ENCODE measurements at regions not wholly inside any gene's neighbourhood (a gene's known extent, or its start where the extent isn't known, plus 50 kb on each side); places are given as distances from the start of the nearest gene placed in this dataset.

DNA sequence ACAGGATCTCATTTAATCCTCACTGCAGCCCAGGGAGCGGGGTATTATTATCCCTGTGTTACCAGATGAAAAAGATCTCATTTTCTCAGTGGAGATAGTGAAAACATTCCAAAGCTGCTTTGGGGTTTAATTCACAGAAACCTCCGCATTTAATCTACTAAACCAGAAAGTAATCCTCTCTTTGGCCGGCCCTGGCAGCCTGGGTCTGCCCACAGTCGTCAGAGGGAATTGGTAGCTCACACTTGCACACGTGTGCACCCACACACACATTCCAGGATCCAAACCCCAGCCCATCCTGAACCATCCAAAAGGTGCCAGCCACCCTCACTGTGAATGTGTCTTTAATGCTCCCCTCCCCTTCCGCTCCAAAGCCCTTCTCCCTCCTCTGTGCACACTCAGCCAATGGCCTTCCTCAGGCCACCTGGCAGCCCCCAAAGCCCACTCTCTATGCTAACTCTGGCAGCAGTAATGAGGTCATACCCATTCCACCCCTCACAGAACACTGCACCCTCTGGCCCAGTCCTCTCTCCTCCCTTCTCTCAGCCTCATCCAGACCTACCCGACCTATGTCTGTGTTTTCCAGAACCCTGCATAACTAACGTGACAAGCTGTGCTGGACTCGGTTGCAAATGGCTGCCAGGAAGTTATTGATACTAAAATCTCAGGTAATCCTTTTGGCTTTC, 466.2 kb downstream of the SOX6 start:
- no peak for DNase-seq

DNA sequence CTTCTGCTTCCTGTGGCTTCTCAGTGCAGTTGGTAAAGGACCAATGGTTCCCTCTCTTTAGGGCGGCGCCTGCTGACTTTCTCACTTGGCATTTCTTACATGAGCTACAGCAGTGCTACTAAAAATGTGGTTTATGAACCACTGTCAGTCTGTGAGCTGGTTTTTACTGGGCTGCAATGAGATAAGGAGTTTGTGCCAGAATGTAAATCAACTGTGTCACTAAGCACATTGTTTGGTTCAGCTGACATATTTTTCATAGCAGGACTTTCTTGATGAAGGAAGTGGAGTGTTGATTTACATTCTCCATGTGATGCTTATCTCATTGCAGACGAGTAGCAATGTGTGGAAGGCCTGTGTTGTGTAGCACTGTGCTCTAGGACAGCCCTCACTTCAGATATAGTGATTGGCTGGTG, 463.3 kb downstream of the SOX6 start:
- DNase-seq, result no peak

DNA sequence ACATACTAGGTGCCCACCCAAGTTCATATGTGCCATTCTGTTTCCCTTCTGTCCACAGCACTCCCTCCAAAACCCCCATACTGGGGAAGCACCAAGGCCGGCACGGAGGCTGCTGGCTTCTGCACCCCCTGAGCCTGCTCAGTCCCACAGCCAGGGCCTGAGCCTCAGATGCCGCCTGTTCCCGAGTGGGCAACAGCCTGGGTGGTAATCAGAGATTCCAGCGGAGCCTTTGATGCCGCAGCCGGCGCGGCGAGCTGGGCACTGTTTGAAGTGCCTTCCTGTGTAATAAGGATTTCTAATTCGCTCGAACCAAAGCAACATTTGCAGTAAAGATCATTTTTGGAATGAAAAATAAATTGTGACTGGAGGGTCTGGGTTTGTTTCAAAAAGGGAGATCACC, 460.3 kb downstream of the SOX6 start:
- no peak for DNase-seq

DNA sequence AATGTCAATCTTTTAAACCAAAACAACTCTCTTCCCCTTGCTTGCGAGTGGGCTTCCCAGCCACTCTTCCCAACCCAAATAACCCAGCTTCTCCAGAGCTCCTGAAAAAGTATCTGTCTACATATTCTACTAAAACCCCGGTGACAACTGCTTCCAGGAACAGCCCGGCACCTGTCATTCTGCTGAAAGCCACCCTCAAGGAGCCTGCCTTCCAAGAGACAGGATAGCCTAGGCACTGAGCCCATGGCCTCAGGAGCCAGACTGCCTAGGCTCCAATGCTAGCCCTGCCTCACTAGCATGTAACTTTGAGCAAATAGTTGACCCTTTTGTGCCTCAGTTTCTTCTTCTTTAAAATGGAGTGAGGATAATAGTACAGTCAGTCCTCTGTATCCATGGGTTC, 459.8 kb downstream of the SOX6 start:
- DNase-seq, result no peak

DNA sequence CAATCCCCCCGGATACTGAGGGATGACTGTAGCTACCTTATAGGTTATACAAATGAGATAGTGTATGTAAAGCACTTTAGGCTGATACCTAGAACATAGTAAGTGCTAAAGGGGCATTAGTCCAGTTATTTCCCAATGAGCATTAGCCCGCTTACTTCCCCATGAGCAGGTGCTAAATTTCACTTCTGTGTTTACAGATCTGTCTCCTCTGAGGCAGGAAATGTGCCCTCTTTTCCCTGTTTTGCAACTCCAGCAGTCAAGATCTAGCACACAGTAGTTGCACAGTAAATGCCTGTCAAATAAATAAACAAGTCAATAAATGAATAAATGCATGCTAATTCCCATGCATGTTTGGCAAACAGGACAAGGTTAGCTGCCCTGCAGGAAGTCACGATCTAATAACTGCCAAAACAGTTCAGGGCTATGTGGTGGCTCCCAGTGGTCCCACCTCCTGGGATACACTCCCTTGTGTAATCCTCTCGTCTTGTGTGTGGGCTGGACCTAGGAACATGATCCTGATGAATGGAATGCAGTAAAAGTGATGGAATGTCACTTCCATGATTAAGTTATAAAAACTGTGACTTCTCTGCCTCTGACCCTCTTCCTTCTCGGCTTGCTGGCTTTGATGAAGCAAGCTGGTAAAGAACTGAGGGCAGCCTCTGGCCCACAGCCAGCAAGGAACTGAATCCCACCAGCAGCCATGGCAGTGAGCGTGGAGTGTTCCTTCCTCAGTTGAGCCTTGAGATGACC, 459.0 kb downstream of the SOX6 start:
- DNase-seq, result no peak

DNA sequence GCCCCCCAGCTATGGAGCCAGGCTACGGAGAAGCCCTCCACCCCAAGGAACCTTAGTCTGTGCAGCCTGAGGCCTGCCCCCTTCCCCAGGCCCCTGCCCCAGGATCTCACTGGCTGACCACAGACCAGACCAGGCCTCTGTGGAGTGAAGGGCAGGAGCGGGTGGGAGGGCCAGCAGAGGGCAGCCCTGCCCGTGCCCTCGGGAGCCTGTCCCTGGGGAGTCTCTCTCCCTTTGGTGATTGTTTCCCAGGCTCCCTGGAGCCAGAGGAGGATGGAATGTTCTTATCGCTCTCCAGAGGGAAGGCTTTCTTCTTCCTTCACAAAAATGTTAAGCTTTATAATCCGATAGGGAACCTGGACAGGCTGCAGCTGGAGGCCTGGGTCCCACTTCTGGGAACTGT, 455.3 kb downstream of the SOX6 start:
- DNase-seq, result no peak

DNA sequence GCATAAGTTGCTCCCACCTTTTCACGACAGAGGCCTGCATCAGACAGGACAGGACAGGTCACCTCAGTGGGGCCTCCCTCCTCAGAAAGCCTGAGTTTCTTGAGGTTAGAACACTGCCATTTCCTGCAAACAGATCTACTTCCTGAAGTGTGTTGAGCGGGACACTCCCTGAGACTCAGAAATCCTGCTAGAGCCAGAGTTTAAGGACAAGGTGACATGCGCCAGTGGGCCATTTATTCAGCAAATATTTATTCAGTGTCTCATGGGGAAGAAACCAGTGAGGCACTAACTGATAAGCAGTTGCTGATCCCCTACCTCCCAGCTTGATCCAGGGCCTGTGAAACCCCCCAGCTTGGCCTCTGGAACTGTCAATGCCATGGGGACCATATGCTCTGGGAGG, 454.6 kb downstream of the SOX6 start:
- DNase-seq, result no peak

DNA sequence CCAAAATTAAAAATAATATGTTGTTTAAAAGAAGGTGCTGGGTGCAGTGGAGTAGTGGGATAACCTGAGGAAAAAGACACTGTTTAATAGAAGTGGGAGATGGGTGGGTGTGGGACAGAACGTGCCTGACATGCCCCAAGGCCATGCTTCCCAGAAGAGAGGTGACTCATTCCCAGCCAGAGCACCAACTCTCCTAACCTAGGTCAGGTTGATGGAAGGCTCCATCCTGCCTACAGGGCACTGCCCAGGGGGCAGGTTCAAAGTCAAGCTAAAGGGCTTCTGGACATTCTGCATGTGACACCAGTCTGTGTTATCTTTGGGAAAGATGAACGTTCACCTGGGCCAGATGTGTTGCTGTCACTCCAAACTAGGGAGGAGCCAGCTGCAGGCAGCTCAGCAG, 453.1 kb downstream of the SOX6 start:
- no peak for DNase-seq

DNA sequence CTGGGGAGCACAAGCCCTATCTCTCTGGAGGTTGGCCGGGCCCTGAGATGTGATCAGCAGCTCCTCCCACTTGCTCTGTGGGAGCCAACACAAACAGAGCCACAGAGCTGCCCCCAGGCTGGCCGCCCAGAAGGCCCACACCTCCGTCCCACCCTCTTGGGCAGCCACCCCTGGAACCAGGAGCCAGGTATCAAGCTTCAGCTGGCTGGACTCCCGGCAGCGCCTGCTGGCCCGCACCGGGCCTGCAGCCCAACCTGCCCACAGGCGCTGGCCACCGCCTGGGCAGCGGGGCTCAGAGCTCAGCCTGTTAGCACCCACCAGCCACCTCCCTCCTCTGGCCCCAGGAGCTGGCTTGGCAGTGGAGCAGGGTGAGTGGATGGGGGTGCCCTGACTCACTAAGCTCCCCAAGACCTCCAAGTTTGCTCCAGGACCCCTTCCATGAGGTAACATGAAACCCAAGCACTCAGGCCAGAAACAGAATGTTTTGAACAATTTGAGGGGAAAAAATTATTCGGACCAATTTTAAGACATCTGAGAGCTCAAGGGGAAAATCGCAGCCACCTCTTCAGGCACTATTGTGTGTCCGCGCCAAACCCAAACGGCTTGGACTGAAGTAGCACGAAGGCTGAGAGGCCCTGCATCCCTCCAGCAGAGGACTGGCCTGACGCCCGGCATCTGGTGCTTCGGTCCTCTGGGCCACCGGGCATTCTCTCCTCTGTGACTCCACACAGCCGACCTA, 450.8 kb downstream of the SOX6 start:
- DNase-seq, result no peak

DNA sequence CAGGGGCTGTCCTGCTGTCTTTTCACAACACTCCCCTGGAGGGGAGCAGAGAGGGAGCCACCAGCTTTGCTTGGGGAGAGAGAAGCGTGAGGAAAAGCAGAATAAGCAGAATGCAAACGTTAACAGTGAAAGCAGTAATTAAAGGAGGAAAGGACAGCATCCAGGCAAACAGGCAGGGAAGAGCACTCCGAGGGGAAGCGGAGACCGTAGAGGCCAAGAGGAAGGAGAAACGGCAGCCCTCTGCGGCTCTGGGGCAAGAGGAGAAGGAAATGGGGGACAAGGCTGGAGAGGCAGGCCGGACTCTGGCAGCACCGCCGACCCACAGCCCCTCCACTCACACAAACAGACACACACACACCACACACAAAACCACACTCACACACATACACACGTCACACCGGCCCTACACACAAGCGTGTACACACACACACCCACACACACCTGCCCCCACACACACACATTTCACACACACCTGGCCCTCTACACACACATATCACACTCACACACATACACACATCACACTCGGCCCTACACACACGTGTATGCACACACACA, 449.8 kb downstream of the SOX6 start:
- no peak for DNase-seq

DNA sequence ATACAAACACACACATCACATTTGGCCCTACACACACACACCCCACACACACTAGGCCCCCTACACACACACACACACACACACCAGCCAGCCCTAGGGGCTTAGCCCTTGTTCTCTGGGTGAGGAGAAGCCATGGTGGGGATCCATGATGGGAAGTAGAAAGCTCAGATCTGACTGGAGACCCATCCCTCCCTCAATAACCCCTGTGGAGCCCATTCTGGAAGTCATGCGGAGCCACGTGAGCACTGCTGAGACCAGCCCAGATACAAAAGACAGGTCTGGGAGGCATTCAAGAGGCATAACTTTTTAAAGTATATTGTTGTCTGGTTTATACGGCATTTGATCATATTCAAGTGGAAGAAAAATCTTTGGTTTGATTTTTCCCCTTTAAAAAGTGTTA, 448.5 kb downstream of the SOX6 start:
- no peak for DNase-seq

DNA sequence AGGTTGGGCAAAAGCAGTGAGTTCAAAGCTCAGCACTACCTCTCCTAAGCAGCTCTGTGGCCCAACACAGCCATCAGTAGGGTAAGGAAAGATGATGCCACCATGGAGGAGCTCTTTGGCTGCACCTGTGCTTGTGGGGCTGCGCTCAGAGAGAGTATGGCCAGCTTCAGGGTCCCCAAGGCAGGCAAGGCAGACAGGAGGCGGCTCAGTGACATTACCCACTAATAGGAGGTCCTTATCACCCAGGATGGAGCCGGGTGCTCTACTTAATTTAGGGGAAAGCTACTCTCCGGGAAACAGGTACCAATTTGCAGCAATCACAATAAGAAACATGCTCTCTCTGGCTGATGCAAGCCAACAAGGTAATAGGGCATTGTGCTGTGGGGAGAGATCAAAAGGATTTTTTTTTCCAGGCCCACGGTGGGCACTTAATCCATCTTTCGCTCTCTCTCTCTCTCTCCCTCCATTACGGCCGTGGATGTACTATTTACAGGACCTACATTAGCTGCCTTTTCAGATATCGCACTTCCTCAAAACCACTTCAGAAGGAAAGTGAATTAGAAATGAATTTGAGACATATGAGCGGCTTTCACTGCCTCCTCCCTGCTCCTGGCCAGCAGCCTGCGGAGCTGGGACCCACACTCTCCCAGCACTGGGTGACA, 446.3 kb downstream of the SOX6 start:
- DNase-seq, result no peak

DNA sequence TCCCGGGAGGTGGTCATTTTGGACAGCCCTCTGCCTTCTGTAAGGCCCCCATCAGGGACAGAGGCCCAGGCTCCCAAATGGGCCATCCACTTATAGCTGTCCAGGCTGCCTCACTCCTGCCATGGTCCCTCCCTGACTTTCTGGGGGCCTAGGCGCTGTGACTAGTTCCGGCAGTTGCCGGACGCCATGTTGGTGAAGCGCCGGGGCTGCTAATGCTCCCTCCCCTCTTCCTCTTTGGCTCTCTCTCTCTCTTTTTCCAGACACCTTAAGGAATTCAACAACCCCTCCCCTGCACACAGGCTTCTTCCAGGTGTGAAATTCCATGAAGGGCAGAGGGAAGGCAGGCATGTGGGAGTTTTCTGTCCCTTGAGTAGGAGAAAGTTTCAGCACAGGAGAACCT, 445.6 kb downstream of the SOX6 start:
- DNase-seq, result no peak

DNA sequence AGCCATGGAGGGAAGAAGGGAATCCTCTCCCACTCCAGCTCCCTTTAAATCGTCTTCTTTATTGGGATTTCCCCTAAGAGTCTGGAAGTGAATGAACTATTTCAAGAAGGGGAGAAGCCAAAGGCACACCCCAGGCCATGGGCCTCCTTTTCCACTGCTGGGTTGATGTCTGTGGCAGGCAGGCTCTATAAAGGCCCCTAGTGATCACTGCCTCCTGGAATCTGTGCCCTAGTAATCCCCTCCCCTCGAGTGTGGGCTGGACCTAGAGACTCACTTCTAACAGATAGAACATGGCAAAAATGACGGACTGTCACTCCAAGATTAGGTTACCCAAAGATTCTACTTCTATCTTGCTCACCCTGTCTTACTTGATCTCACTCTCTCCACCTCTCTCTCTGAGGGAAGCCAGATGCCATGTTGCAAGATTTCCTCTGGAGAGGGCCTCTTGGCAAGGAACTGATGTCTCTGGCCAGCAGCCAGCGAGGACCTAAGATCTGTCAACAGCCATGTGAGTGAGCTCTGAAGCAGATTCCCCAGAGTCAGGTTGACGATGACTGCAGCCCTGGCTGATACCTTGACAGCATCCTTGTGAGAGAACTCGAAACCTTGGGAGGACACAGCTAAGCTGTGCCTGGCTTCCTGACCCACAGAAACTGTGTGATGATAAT, 444.8 kb downstream of the SOX6 start:
- DNase-seq, result no peak

DNA sequence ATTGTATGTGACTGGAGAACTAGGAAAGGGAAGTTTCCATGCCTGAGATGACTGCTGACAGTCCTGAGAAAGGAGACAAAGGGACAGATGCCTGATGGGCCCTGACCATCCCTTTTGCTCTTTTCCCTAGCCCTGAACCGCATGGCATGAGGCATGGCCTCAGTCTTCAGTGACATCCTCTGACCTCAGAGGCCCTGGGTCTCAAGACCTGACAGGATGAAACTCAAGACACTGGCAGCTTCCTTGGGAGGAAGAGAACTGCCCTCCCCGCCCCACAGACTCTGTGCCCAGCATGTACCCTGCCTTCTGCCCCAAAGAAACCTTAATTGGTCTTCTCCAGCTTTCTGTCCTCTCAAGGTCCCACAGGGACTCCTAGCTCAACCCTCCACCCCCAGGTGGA, 444.1 kb downstream of the SOX6 start:
- no peak for DNase-seq

DNA sequence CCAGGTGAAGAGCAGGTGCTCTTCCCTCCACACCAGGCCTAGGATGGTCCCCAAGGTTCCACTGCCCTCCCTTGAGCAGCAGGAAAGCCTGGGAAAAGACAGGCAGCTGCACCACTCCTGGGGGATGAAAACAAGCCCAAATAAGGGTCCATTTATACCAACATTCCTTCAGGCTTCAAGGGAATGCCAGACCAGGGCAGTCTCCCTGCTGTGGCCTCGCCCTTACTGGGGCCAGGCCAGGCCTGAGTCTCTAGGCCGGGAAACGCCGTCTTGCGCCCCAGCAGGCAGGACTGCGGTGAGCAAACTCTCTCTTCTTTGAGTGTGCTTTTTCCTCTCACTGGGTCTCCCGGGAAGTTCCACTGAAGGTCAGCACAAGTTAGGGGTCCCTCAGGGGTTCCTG, 443.5 kb downstream of the SOX6 start:
- no peak for DNase-seq

DNA sequence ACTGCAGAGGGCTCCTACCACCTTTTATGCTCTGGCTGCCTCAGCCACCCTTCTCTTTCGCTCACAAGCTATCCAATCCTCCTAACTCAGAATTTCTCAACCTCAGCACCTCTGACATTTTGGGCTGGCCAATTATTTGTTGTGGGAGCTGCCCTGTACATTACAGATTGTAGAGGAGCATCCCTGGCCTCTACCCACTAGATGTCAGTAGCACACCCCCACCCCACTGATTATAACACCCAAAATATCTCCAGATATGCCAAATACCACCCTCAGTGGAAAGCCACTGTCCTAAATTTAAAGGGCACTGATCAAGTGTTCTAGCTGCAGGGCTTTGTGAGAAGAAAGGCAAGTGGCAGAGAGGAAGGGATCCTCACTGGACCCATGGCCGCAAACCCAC, 443.1 kb downstream of the SOX6 start:
- no peak for DNase-seq
